ENCODE measurements at regions not wholly inside any gene's neighbourhood (a gene's known extent, or its start where the extent isn't known, plus 50 kb on each side); places are given as distances from the start of the nearest gene placed in this dataset.

- H4K5ac ChIP-seq (ENCODE audit: insufficient read length, low read depth, low read length): no peak overlapping the region
- TF ChIP-seq CTCF (conservative IDR thresholded peaks at IDR 0.05): no peak
- no CpG with 5 or more reads among the region's 2 CpGs for WGBS (ENCODE audit: extremely low coverage, insufficient read length, low lambda C conversion rate)
Measured at GRCh38 chr16:13845232-13845631, 74.7 kb upstream of the ERCC4 start.

More at GRCh38 chr16:13845232-13845631, 74.7 kb upstream of the ERCC4 start:
- Histone ChIP-seq H4K20me1 (ENCODE audit: control insufficient read depth, insufficient read depth, insufficient read length) (no peaks in the 10 kb centered on the region), H3K14ac (ENCODE audit: insufficient read depth, low read length) (no peak overlapping the region), H2BK20ac (ENCODE audit: low read depth, low read length, poor library complexity, severe bottlenecking) (no peak overlapping the region), H3K9ac (ENCODE audit: extremely low read depth, insufficient read length, low read length) (no peak overlapping the region), H2BK5ac (ENCODE audit: insufficient read length, low read length) (no peak overlapping the region), H4K8ac (replicated peaks; ENCODE audit: insufficient read length, low read depth, low read length) (no peak overlapping the region), H2BK15ac (ENCODE audit: low read depth, low read length) (no peak overlapping the region), H3K27ac (ENCODE audit: insufficient read length, low read depth, low read length) (no peak overlapping the region), H3K4me1 (ENCODE audit: insufficient read depth, low read length) (no peaks in the 10 kb centered on the region), H3K79me2 (ENCODE audit: insufficient read depth, low read length) (no peaks in the 10 kb centered on the region), H3K18ac (ENCODE audit: insufficient read length, low read depth, low read length) (no peak overlapping the region), H2AFZ (ENCODE audit: low read length) (no peak overlapping the region), H3K23me2 (ENCODE audit: insufficient read length, low read depth, low read length, poor library complexity, severe bottlenecking) (no peaks in the 10 kb centered on the region), H3K56ac (ENCODE audit: insufficient read length, low read depth, low read length) (no peak overlapping the region), H3K9me3 (ENCODE audit: control insufficient read depth, low read depth, low read length) (no peaks in the 10 kb centered on the region), H3K27me3 (ENCODE audit: insufficient read depth, low read length) (no peaks in the 10 kb centered on the region), H3K23ac (ENCODE audit: insufficient read length, low read depth, low read length) (no peak overlapping the region), H2AK5ac (ENCODE audit: insufficient read length, low read length) (no peak overlapping the region), H3K4me2 (ENCODE audit: insufficient read depth, insufficient read length, low read length) (no peak overlapping the region), H2BK12ac (ENCODE audit: insufficient read length, low read depth, low read length) (no peak overlapping the region), H3K4ac (ENCODE audit: low read depth, low read length) (no peak overlapping the region), H3K79me1 (ENCODE audit: insufficient read depth, low read depth, low read length, poor library complexity, severe bottlenecking) (no peaks in the 10 kb centered on the region), H2BK120ac (ENCODE audit: low read depth, low read length, poor library complexity, severe bottlenecking) (no peak overlapping the region), H3T11ph (ENCODE audit: low read length) (no peak overlapping the region), H4K91ac (ENCODE audit: insufficient read length, low read depth, low read length) (no peak overlapping the region)
- no peak overlapping the region for H3K4me3 Mint-ChIP-seq
- no peaks in the 10 kb centered on the region; a peak in 2 of 7 replicates for H3K36me3 Mint-ChIP-seq (ENCODE audit: insufficient read depth in 1 of 3, low read depth in 3 of 3)
- H3K27me3 Mint-ChIP-seq (ENCODE audit: low read depth): peaks cover 3% of the 10 kb centered on the region
- no peak for DNase-seq
- H3K4me1 Mint-ChIP-seq: no peaks in the 10 kb centered on the region
- H3K9me3 Mint-ChIP-seq: peaks cover 0 to 4% of the 10 kb centered on the region in 2 experiments; a peak in 4 of 5 replicates
- H3K27ac Mint-ChIP-seq: no peak overlapping the region
